Left renal pelvis (tissue), 4 donors: ENCODE measurements at regions not wholly inside any gene's neighbourhood (a gene's known extent, or its start where the extent isn't known, plus 50 kb on each side); places are given as distances from the start of the nearest gene placed in this dataset.

ENCODE experiments used
- DNase-seq, 4 donors: peaks; one replicate each; pipeline ENCODE4 v3.0.0-alpha.2; 2013; ENCODE audit warnings: low read depth in 4 of 4, low spot score in 3 of 4

DNA sequence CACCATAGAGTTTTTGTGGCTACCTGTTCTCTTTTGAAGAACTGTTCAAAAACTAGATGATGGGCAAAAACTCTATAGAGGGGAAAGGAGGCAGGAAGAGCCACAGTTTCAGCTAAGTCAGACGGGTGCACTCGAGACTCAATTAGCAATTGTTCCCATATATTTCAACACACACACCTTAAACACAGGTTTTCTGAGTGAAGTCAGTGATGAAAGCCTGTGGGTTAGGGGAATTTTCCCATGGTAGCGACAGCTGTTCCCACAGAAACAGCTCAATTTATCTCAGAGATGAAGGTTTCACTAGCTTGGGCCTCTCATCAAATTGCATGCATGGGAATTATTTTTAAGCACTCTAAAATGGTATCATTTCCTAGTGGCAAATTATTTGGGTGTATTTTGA lies 143.4 kb downstream of the ZIC5 start:
- DNase-seq = no peak

DNA sequence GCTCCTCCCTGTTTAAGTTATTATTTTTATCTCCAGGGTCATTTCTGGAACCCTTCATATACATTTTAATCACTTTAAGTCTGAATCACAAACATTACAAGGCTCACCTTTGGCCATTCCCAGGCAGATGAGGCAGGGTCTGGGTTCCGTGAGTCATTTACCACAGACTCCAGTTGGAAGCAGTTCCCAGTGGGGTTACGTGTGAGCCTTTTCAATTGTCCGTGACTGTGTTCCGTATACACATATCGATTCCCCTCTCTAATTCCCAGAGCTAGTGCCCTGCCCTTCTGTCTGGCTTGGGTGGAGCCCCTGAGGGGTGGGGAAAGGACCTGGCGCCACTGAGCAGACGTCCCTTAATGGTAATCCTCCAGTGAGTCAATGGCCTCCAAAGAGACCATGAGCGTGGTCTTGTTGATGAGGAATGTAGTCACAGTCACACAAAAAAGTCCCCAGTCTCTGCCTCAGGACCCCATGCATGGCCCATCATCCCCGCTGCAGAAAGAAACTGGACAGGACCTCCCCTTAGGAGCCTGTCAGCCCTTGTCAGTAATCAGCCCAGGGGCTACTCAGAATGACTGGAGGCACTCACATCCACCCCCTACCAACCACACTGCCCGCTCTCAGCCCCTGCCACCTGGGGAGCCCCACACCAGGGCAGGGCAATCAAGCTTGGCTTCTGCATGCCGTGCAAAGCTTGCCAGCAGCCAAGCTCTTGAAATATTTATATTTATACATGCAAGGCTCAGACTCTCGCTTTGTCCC lies 144.4 kb downstream of the ZIC5 start:
- DNase-seq = no peak

DNA sequence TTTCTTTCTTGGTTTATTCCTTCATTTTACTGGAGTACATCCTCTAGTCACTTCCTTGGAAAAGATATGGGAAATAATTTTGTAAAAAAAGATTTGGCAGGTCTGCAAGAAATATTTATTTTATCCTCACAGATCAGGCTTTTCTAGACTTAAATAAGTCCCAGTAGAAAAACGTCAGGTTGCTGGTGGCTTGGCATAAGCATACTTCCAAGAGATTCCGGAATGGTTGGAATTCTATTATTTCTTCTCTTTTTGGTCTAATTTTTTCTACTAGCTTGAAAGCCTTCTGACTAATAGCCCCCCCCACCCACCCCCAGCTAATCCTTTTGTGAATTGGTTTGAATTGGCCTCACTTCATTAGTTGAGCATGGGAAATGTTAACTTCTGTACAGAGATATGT lies 147.6 kb downstream of the ZIC5 start:
- DNase-seq = no peak

DNA sequence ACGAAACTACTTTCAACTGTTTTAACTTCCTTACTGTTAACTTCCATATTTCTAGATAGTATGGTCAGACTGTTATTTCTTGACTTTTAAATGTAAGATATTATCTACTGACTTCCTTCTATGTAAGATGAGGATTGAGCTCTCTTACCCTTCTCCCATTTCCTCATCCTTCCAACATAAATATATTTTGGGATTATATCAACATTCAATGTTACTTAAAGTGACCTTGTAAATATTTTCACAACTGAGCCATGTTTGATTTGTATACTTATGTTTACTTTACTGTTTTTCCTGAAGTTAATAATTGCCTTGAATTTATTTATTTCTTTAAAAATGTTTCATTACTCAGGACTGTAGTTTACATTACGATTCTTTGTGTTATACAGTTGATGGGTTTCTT lies 148.7 kb downstream of the ZIC5 start:
- DNase-seq = no peak

DNA sequence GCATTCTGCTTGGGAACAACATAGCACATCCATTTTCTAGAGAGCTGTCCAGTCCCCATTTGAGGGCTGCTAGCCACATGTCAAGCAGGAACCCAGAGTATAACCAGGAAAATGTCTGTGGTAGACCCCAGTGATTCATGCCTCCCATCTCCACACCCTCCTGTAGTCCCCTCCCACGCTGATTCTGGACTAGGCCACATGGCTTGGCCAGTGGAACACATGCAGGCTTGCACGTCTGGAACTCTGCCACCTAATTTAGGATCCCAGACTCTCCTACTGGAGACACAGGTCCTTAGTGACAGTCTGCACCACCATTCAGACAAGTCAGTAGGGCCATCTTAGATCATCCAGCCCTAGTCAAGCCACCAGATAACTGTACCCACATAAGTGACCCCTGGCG lies 149.8 kb downstream of the ZIC5 start:
- DNase-seq = no peak

DNA sequence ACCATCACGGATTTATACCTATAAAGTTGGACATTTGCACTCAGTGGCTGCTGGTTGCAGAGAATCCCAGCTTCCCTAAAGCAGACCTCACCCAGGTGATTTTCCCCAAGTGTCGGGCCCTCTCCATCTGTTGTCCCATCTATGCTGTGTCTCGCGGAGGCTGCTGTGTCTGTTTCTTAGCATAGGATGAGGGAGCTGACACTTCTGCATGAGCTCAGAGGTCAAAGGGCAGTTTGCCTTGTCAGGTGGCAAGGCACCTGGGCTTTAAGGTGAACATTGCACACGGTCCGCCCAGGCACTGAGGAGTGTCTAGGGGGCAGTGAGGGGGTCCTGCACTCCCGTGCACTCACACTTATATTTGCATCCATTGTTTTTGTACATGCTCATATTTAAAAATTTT lies 151.6 kb downstream of the ZIC5 start:
- DNase-seq = no peak

DNA sequence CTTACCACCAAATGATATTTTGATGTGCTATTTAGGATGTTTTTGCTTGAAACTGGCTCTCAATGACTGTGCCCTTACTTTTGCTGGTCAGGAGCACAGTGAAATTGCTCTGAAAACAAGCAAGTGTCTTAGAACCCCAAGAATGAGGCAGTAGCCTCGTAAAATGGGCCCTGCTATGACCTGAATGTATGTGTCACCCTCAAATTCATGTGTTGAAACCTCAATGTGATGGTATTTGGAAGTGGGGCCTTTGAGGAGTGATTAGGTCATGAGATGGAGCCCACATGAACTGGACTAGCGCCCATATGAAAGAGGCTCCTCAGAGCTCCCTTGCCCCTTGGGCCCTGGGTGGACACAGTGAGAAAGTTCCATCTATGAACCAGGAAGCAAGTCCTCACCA lies 155.2 kb downstream of the ZIC5 start:
- no peak for DNase-seq

DNA sequence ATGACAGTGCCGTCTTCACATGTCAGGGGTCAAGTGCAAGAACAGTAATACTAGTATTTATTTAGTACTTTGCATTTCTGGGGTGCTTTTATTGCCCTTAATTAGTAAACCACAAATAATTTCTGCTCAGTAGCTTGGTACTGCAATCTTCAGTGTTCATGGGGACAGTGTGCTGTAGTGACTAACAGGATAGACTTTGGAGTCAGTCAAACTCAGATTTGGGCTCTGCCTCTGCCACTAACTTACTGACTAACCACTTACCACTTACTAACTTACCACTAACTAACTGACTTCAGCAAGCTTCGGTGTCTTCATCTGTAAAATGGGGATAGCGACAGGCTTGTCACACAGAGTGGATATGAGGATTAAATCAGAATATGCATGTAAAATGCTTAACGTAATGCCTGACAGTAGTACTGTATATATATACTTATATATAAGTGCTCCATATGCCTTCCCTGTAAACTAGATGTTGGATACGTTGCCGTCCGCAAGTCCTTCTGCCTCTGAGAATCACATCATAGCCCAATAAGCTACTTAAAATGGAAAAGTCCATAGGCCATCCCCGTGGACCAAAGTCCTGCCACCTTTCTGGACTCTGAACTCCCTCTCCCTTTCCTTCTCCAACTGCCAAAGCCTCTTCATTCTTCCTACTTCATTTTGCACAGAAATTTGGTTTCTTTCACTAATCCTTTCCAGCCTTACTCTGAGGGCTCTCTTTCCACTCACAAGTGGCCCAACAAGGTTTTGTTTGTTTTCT lies 158.1 kb downstream of the ZIC5 start:
- DNase-seq = no peak

DNA sequence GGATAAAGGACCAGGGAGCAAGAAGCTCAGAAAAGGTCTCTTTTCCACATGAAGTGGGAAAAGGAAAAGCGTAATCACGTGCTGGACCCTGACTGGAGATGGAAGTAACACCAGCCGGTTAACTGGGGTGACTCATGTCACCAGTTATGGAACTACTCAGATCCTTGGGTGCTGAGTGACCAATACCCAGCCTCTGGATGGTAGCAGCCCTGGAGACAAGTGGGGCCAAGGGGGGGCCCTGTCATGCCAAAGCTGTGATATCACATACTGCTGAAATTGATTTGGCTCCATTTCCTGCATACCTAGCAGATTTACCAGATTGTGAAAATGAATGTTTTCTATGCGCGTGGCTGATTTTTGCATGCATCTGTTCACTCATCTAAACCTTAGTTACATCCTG lies 158.9 kb downstream of the ZIC5 start:
- no peak for DNase-seq

DNA sequence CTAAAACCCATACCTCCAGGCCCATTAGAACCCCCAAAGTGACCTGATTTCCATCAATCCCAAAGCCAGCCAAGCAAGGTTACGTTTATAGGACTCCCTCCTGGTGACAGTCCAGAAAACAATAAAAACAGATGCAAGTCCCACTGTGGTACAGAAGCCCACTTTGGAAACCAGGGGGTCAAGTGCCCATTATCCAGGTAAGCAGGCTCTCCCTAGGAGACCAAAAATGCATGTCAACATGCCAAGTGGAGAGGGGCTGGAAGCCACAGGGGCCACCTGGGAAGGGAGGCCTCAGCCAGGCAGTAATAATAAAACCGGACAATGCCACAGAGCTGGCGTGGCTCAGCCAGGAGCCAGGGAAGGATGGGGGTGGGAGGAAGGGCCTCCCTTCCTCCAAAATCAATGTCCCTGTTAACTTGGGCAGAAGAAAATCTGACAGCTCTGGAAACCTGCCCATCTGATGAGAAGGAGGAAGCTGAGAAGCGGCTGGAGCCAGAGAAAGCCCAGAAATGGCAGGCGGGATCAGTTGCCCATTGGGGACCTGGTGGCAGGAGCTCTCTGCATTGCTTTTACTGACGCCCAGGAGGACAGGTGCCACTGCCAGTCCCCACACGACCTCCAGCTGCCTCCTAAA lies 160.4 kb downstream of the ZIC5 start:
- no peak for DNase-seq

DNA sequence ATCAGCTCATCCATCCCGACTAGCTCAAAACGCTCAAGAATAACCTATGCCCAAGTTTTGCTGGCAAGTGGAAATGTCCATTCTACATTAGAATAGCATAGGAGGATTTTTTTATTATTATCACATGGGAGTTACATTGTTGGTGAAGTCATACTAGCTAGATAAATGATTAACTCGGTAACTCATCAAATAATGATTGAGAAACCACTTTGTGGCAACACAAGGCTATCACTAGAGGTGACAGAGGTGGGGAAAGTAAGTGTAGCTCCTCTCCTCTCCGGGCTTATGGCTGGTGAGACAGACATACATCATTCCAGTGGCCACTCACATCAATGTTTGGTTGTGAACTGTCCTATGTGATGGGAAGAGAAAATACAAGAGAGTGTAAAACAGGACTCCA lies 161.6 kb downstream of the ZIC5 start:
- no peak for DNase-seq

DNA sequence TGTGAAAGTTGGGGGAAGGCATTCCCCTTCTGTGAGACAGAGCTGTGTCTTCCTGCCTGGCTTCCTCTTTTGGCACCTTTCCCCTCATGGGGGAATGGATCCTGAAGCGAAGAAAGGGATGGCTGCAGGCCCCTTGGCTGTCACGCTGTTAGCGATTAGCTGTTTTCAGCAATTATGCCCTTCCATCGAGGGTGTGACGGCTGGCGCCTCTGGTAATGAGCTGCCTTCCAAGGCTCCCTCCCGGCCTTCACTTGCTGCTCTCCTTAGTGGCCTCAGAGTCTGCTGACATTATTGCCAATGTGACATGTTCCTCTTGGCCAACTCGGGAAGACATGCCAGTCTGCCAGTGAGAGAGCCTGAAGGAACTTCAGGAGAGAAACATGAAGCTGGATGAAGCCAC lies 162.1 kb downstream of the ZIC5 start:
- no peak for DNase-seq

DNA sequence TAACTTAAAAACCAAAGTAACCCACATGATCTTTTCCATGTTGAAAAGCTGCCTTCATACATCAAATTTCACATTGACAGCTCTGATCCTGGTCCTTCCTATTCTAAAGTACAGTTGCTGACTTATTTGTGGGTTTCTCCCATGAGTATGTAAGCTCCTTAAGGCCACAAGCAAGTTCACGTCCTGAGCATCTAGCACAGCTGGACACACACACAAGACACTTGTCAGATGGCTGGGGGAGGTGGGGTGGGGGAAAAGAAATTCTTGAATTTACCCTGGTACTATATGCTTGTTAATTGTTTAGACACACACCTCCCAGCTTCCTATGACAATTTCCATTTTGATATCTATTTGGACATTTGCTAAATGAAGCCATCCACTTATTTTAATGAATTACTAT lies 162.8 kb downstream of the ZIC5 start:
- no peak for DNase-seq

DNA sequence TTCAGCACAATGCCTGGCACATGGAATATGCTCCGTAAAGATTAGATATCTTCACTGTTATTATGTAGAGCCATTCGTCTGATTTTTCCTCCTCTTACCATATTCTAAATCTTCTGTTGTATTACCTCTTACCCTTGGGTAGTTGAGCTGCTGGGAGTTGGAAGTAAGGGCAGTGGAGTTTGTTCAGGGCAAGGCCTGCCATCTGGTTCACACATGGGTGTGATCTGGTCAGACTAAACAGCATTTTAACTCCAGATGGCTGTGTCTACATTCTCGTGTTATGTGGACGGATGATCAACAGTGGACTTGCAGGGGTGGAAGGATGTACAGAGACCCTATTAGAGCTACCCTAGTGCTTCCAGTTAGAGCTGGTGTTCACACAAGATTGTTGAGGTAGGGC lies 164.9 kb downstream of the ZIC5 start:
- DNase-seq = no peak

DNA sequence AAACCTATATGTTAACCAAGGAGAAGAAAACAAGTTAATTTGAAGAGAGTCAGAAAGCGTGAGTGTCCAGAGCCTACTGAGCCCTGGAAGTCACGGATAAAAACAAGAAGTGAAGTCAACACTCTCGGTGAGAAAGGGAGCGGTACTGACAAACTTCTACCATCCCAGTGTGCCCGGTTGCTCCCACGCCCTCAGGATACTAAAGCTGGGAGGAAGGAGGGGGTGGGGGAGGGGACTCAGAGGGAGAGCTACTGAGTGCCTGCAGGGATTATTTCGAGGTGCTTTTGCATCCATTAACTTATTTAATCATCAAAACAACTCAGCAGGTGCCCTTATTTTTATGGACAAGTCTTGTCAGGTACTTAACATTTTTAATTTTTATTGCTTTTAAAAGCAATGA lies 166.2 kb downstream of the ZIC5 start:
- no peak for DNase-seq

DNA sequence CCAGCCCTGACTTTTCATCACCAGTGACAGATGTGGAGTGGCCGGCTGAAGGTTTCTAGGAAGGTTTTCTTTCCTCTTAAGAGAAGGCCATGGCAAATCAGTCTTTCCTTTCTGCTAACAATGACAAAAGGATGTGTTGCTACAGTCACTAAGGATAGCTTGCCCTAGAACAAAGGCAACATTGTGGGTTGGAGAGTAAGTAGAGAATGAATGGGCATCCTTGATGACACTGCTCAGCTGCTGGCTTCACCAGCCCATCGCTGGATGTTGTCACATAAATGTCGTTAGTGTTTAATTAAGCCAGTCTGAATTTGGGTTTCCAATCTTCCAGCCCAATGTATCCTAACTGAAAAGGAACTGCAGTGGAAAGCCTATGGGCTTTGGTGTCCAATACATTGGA lies 168.4 kb downstream of the ZIC5 start:
- no peak for DNase-seq

DNA sequence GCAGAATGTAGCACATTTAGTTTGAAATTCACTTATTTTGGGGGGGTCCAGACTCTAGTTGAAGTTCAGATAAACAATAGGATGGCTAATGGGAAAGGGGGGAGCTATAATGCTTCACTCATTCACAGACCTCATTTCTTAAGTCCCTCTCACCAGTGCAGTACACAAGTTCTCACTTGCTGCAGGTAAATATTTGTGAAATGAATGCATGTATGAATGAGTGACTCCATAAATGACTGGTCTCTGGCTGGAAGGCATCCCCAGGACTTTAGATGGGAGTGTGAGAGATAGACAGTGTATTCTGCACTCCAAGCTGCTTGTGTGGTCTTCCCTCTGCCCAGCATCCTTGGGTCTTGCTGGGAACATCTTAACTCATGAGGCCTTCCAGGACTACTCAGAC lies 169.2 kb downstream of the ZIC5 start:
- no peak for DNase-seq

DNA sequence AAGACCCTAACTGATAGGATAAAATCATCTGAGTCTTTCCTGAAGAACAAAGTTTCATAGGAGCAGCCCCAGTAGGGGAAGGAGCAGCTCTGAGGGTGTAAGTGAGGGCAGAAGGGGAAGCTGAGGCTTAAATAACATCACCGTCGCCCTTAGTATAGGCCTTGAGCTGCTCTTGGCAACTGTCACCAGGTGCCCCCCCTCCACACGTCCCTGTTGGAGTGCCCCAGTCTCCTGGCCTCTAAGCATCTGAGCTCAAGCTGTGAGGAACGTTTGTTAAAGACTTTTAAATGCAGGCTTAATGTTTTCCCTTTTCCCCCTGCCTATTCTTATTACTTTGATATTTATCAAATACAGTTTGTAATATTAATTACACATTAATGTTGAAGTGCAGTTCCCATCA lies 170.6 kb downstream of the ZIC5 start:
- no peak for DNase-seq

DNA sequence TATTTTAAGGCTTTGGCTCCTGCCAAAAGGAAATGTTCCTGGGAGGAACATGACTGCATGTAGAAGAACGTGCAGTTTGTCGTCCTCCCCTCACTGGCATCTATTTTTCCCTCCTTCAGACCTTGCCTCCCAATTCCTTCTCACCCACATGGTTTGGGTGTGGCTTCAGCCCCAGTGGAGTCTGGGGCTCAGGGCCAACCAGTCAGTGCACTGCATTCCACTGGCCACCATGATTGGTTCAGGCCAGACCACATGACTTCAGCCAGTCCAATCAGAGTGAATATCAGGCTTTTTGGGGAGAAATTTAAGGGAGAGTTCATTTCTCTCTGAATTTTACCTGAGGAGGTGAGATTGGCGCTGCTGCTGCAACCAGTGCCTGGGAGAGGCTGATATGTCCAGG lies 171.6 kb downstream of the ZIC5 start:
- DNase-seq = no peak

DNA sequence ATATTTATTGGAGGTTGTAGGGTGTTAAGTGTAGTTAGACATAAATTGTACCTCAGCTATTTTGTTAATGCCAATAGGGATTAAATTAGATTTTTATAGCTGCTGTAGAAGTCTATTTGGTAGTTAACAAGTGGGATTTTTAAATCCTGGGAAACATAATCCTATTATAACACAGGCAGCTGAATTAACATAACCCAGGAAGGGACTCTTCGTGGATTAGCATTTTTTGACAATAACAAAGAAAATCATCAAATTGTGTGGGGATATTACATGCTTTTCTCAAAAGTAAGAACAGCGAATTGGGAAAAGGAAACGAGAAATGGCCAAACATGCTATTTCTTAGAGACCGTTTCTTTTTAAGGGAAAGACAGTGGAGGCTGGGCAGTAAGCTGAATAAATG lies 172.8 kb downstream of the ZIC5 start:
- no peak for DNase-seq

DNA sequence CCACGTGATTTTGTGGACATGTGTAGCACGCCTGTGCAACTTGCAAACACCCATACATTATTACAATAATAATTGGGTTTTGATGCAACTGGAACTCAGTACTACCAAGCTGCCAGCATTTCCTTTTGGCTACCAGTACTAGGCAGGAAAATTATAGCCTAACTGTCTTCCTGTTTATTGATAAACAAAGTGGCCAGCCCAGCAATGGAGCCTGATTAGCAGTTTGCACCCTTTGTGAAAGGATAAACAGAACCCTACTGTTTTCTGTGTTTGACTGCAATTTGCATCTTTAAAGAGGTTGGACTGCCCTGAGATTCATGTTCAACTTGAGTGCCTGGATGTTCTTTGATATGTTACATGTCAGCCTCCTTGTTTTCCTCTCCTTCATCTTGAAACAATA lies 173.9 kb downstream of the ZIC5 start:
- DNase-seq = no peak

DNA sequence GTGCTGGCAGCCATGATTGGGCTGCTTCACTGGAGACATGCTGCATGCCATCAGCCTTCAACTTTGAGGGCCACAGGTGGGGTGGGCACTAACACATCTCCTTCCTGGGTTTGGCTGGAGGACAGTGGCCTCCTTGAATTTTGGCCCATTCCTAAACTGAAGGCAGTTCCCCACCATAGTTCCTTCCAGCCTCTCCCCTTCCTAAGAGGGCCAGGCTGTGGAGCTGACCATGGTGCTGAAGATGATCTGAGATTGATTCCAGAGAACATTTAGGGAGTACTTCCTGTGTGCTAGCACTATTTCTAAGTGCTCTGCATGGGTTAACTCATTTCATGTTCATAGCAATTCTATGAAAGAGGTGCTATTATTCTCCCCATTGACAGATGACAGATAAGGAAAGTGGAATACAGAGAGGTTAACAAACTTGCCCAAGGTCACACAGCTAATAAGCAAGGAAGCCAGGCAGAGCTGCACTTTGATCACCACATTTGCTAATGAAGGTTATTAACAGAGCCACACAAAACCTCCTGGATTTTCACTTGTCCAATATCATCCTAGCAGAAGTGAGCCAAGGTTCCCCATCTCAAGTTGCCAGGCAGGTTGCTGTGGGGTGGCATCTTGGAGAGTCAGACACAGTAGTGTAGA lies 175.3 kb downstream of the ZIC5 start:
- DNase-seq = peak; percentile 27 to 62 (median 40)
